Fibroblast of pulmonary artery (primary cell): ENCODE measurements at regions not wholly inside any gene's neighbourhood (a gene's known extent, or its start where the extent isn't known, plus 50 kb on each side); places are given as distances from the start of the nearest gene placed in this dataset.

Source experiments
- DNase-seq: peaks from one replicate; pipeline ENCODE4 v3.0.0-alpha.2; 2010; ENCODE audit warnings: low read depth
- H3K4me3 ChIP-seq: replicated peaks from 2 replicates; pipeline ENCODE4 v1.5.1; 2011; ENCODE audit warnings: low read depth, mild to moderate bottlenecking, control low read depth, low read length, moderate library complexity
- TF ChIP-seq, protein P1 (sequence below): IDR thresholded peaks from 2 replicates; pipeline ENCODE4 v1.5.1; 2011; ENCODE audit warnings: mild to moderate bottlenecking, control low read depth, low read length, inconsistent platforms; ENCODE audit errors: missing control alignments

DNA sequence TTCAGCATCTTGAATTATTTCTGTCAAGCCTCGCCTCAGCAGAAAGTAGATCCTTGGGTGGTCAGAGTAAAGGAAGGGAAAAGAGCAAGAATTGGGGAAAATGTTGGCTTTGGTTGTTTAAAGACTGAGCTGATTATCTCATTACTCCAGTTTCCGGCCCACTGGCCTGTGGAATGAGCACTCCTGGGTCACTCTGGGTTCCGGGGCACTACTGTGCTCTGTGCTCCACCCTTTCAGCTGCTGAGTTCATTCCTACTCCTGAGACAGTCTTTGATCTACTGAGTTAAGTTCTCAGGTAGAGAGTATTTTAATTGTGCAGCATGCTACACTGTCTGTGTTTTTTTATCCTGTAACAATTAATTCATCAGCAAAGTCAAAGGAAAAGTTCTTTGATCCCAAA, 427.7 kb downstream of the CDH2 start:
- no peak for DNase-seq
- TF ChIP-seq, protein P1, sequence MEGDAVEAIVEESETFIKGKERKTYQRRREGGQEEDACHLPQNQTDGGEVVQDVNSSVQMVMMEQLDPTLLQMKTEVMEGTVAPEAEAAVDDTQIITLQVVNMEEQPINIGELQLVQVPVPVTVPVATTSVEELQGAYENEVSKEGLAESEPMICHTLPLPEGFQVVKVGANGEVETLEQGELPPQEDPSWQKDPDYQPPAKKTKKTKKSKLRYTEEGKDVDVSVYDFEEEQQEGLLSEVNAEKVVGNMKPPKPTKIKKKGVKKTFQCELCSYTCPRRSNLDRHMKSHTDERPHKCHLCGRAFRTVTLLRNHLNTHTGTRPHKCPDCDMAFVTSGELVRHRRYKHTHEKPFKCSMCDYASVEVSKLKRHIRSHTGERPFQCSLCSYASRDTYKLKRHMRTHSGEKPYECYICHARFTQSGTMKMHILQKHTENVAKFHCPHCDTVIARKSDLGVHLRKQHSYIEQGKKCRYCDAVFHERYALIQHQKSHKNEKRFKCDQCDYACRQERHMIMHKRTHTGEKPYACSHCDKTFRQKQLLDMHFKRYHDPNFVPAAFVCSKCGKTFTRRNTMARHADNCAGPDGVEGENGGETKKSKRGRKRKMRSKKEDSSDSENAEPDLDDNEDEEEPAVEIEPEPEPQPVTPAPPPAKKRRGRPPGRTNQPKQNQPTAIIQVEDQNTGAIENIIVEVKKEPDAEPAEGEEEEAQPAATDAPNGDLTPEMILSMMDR, result no peak
- no peak overlapping the region for H3K4me3 ChIP-seq

DNA sequence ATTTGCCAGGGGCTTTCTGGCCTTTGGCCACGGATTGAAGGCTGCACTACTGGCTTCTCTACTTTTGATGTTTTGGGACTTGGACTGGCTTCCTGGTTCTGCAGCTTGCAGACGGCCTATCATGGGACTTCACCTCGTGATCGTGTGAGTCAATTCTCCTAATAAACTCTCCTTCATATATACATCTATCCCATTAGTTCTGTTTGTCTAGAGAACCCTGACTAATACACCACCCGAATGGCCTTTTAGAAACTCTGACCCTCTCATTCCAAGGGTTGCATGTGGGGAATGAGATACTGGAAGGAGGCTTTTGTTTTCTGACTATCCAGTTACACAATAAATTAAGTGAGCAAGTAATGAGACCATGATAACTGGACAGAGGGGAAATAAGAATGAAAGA, 430.7 kb downstream of the CDH2 start:
- no peak overlapping the region for H3K4me3 ChIP-seq
- no peak for DNase-seq
- TF ChIP-seq, protein P1, result no peak

- H3K4me3 ChIP-seq, result no peak overlapping the region
- no peak for DNase-seq
- TF ChIP-seq, protein P1, result no peak
Observed at GRCh38 chr18:27735117-27735516, 441.8 kb downstream of the CDH2 start.

DNA sequence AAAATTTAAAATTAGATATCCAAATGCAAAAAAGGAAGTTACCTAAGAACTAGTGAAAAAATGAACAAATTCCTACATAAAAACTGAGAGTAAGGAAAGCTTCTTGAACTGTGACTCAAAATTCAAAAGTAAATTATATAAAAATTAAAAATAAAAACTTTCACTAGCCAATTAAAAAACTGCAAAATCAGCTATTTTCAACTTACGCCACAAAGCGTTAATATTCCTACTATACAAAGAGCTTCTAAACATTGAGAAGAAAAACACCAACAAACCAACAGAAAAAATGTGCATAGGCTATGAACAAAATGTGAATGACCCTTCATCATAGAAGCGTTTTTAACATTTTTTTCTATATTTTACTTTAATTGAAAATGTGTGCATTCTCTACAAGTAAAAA, 445.7 kb downstream of the CDH2 start:
- no peak for DNase-seq
- TF ChIP-seq, protein P1, result no peak
- H3K4me3 ChIP-seq, result no peak overlapping the region

DNA sequence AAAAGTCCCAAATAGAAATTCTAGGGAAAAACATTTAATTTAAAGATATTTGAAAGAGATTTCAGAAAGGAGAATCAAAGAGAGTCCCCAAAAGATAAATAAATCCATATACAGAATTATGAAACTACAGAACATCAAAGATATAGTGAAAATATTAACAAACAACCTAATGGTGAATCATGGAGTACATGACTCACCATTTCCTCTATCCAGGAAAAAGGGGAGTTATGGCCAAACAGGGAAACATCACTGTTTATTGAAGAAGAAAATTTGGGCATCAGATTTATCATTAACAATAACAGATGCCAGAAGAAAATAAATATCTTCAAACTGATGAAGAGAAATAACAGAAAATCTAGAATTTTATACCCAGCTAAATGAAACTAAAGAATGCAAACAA, 448.3 kb downstream of the CDH2 start:
- no peak overlapping the region for H3K4me3 ChIP-seq
- DNase-seq, result peak; percentile 25
- TF ChIP-seq, protein P1, result no peak

DNA sequence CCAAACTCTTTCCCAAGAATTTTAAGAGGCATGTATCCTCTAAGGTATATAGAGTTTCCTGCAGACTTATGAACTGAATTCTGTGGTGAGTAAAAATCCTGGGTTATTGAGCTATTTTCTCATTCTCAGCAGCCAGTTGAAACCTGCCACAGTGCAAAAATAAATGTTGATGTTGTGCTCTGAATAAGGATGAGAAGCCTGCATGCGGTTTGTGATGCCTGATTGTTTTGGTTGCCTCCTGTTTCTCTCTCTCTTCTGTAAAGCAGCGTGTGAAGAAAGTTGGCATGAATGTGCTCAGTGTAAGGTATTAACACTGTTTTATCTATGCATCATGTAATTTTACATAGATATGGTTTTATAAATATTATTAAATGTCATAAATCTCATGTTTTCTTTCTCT, 452.6 kb downstream of the CDH2 start:
- H3K4me3 ChIP-seq, result no peak overlapping the region
- DNase-seq, result no peak
- TF ChIP-seq, protein P1, result no peak

DNA sequence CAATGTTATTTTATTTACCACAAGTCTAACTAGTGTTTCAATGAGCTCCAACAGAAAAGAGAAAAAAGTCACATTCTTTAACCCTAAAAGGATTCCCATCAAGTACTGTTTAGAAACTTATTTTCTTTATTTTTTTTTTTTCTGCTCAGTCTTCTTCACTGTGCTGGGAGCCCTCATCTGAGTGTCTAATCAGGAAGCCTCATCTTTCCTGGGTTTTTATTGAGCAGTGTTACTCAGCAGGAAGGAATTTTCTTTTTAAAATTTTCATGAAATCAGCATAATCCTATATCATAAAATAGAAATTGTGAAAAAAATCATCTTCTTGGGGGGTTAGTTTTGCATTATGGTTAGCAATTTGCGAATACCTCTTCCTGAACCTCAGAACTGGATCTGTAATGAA, 453.8 kb downstream of the CDH2 start:
- TF ChIP-seq, protein P1, result no peak
- no peak overlapping the region for H3K4me3 ChIP-seq
- peak; percentile 5 for DNase-seq
